Ramos (cell line): ENCODE measurements at regions not wholly inside any gene's neighbourhood (a gene's known extent, or its start where the extent isn't known, plus 50 kb on each side); places are given as distances from the start of the nearest gene placed in this dataset.

Experiments used
- in situ Hi-C: fragments of 300-500 bp; cut with MboI; formaldehyde crosslinking; loops from one replicate; pipeline ENCODE4 v1.14.3; 2022; ENCODE audit warnings: low sequenced_read_pairs; ENCODE audit not compliant: unreplicated experiment

GRCh38 chr5:158422653-158423515, 563.9 kb upstream of the CLINT1 start:
- in situ Hi-C loops: no loop called here

GRCh38 chr5:158421319-158421718, 562.4 kb upstream of the CLINT1 start:
- in situ Hi-C loops: no loop called here

DNA sequence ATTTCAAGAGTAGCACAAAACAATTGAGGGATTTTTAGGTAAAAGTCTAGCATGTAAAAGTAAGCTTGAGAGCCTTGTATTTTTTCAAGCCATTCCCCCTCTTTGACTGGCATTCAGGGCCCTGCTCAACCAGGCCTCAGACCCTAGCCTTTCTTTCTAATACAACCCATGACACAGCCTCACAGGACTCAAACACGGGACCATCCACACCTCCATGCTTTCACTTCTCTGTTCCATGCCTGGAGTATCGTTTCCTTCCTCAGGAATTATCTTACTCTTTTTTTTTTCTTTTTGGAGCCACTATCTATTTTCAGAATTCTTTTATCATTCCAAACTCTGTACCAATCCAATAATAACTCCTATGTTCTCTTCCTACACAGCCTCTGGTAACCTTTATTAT, 560.2 kb upstream of the CLINT1 start:
- in situ Hi-C loops: no loop called here

GRCh38 chr5:158414780-158415179, 555.8 kb upstream of the CLINT1 start:
- in situ Hi-C loops: no loop called here

- in situ Hi-C loops: no loop called here
Measured at GRCh38 chr5:158414333-158414762, 555.4 kb upstream of the CLINT1 start.

GRCh38 chr5:158413122-158413680, 554.3 kb upstream of the CLINT1 start:
- in situ Hi-C loops: no loop called here

DNA sequence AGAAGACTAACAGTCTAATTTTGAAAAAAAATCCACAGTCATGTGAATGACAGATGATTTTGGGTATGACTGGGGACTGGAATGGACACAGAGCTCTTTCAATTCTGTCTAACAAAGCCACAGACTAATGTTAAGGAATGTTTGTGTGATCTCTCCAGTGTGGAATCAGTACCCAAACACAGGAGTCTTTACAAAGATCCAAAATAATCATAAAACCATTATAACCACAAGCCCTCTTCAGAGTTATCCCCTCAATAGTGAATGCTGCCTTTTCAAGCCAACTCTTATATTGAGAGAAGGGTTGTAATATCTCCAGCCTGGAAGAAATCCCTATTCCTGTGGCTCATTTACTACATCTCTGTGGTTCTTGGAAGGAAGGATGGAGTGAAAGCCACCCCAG, 552.0 kb upstream of the CLINT1 start:
- in situ Hi-C loops: no loop called here

DNA sequence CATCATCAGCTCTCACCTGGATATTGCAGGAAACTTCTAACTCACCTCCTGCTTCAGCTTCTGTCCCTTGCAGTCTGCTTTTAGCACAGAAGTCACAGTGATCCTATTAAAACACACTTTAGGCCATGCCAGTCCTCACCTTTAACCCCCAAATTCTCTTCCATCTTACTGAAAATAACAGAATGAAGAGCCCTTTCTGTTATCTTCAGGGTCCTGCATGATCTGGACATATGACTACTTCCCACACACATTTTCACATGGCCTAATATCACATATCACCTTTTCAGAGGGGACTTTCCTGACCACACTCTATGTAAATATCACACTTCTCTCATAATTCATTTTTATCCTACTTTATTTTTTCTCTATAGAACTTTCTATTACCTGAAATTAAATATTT, 550.6 kb upstream of the CLINT1 start:
- in situ Hi-C loops: loop anchor here (10.0 kb wide), 1 partner anchor 275 kb away; no protein-coding TSS in a partner anchor

GRCh38 chr5:158407824-158408195, 548.9 kb upstream of the CLINT1 start:
- in situ Hi-C loops: loop anchor here (10.0 kb wide), 1 partner anchor 277 kb away; no protein-coding TSS in a partner anchor

- in situ Hi-C loops: loop anchor here (10.0 kb wide), 1 partner anchor 278 kb away; no protein-coding TSS in a partner anchor
Measured at GRCh38 chr5:158406884-158407823, 548.2 kb upstream of the CLINT1 start.

DNA sequence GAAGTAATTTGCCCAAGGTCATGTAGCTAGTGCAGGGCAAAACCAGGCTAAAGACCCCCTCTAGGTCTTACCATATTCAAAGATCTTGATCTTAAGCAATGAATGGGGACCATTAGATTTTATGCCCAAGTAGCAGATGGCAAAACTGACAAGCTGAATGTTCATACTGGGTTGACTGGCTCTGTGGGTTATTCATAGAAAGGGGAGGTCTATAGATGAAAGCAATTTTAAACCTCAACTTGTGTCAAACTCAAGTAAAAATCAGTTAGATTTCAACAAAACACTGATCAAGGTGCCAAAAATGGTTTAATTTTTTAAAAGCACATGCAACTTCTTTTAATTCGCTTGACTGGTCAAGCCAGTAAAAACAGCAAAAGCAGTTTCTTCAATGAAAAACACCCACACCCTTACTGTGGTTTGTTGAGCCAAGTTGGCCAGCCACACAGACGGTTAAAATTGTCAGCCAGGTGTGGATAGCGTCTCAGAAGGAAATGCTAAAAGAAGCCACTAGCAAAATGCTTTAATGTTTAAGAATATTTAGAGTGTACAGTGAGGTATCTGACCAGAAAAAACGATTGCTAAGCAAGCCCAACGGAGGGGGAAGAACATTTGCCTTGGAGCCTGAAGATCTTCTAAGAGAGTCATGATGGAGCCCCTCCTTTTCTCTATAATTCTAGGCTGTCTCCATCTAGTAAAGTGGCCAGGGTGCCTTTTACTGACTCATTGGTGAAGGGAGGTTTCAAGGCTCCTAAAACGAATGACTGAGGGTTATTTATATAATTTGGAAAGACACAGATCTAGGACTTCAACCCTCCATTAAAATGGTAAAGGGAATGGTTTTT, 539.6 kb upstream of the CLINT1 start:
- in situ Hi-C loops: loop anchor here (5.0 to 25.0 kb wide), 3 partner anchors 111 to 714 kb away; no protein-coding TSS in a partner anchor

- in situ Hi-C loops: loop anchor here (5.0 to 25.0 kb wide), 3 partner anchors 110 to 715 kb away; no protein-coding TSS in a partner anchor
Measured at GRCh38 chr5:158397278-158397677, 538.3 kb upstream of the CLINT1 start.

GRCh38 chr5:158394102-158394501, 535.2 kb upstream of the CLINT1 start:
- in situ Hi-C loops: loop anchor here (25.0 kb wide), 1 partner anchor 718 kb away; no protein-coding TSS in a partner anchor

DNA sequence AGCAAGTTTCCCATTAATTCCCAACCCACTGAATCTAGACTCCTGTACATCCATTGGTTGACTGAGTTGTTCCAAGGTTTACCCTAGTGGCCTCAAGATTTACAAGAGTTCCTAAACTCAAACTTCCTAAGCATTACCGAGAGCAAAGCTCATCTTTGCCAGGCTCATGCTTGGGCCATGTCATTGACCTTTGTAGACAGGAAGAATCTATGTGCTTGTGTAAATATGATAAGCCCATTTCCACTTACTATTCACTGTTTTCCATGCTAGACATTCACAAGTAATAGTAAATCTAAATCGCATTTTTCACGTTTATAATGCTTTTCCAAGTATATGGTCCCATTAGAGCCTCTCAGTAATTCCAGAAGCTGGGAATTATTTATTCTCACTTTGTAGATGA, 534.5 kb upstream of the CLINT1 start:
- in situ Hi-C loops: loop anchor here (25.0 kb wide), 1 partner anchor 719 kb away; no protein-coding TSS in a partner anchor

- in situ Hi-C loops: loop anchor here (25.0 kb wide), 1 partner anchor 720 kb away; no protein-coding TSS in a partner anchor
Measured at GRCh38 chr5:158392753-158393152, 533.8 kb upstream of the CLINT1 start.

- in situ Hi-C loops: loop anchor here (25.0 kb wide), 1 partner anchor 722 kb away; no protein-coding TSS in a partner anchor
Measured at GRCh38 chr5:158390577-158390976, 531.6 kb upstream of the CLINT1 start.

GRCh38 chr5:158389786-158390185, 530.8 kb upstream of the CLINT1 start:
- in situ Hi-C loops: loop anchor here (25.0 kb wide), 1 partner anchor 723 kb away; no protein-coding TSS in a partner anchor

DNA sequence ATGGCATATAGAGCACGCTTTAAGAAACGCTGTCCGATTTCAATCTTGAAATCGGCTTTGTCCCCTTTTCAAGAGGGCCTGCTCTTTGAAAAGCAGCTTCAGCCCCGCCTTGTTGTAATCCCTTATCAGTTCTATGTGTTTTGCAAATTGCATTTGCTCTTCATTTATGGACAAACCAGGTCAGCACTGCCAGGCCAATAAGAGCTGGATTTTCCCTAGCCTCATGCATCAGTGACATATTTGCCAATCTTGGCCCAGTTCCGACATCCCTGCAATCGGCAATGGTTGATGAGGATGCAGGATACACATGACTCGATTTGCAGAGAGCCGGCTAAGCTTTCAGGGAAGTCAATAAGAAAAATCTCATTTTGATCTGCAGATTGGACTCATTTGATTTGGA, 529.1 kb upstream of the CLINT1 start:
- in situ Hi-C loops: loop anchor here (25.0 kb wide), 1 partner anchor 724 kb away; no protein-coding TSS in a partner anchor

DNA sequence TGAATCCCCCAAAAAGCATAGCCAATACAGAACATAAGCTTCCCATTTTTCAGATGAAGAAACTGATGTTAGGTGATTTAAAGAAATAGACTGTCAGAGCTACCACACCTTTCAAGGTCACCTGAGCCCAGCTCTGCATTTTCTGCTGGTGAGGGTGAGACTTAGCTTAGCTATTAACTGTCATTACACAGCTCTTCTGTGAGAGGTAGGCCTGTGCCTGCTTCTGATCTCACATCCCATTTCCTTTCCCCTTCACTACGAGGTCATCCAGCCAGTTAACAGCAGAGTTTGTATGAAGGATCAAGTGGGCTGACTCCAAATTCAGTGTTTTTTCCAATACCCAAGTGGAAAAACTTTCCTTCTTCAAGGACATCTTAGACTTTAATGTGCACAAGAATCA, 528.6 kb upstream of the CLINT1 start:
- in situ Hi-C loops: loop anchor here (25.0 kb wide), 1 partner anchor 725 kb away; no protein-coding TSS in a partner anchor
